ENCODE measurements at regions not wholly inside any gene's neighbourhood (a gene's known extent, or its start where the extent isn't known, plus 50 kb on each side); places are given as distances from the start of the nearest gene placed in this dataset.
"Not testable (repeated sequence)": the region's sequence is repeated elsewhere in the genome, so short reads cannot be mapped to it uniquely, and the experiment has no call there.

- DNase-seq (ENCODE audit: low spot score): no peak
Measured at GRCh38 chr14:44616204-44616603, 109.1 kb upstream of the FSCB start.

GRCh38 chr14:44613061-44613712 is 106.1 kb upstream of the FSCB start:
- no peak for DNase-seq (ENCODE audit: low spot score)

DNA sequence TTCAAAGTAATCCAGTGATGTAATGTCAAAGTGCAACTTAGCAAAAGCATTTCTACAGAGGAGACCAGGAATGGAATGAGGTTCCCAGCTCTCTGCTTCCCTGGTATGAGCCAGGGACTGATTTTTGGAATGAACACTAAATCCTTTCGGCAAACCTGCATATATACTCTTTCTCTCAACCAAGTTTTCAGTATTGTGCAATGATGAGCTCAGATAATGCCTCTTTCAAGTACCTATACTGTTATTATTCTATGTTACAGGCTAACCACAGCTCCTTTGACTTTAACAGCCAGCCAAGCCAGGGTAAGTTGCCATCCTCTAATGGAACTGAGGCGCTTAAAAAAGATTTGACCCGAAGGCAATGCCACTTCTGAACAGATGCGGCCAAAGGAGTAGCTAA is 104.9 kb upstream of the FSCB start:
- DNase-seq (ENCODE audit: low spot score): no peak

DNA sequence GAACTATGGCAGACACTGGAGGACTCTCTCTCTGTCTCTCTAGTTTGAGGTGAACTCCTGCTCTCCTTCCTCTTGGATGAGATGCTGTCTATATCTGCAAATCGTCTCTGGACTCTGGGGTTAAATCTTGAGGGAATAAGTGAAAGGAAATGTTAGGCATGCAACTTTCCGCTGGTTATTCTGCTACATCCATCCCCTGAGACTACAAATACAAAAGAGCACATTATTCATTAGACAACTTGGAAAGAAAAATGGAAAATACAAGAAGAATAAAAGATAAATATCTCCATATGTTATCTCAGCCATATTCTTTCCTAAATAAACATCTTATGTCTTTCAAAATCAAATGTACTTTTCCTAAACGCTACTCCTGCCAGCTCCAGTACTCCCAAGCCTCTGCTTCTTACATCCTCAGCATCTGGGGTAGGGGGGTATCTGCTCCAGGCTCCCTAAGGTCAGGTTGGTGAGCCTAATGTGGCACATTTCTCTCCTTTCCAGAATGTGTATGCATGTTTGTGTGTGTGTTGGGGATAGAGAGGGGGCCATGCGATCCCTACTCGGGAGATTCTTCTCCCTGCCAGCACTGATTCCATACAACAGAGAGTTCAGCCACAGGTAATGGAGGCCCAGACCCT is 102.9 kb upstream of the FSCB start:
- DNase-seq (ENCODE audit: low spot score): no peak

DNA sequence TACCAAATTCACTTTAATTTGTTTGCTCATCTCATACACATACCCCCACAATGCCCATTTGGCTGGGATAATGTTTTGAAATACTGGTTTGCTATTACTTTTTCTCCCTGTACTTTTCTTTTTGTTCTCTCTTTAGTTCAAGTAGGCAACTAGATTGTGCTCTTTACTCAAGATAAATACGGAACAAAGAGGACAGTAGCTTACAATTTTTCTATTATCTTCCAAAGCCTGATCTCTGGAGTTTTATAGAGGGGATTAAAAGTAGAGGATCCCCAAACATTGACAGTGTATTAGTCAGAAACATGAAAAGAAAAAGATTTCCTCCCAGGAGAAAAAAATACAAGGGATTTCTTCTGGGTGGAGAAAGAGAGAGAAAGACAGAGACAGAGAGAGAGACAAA is 102.1 kb upstream of the FSCB start:
- DNase-seq (ENCODE audit: low spot score): no peak

GRCh38 chr14:44607701-44608100 is 100.6 kb upstream of the FSCB start:
- no peak for DNase-seq (ENCODE audit: low spot score)

DNA sequence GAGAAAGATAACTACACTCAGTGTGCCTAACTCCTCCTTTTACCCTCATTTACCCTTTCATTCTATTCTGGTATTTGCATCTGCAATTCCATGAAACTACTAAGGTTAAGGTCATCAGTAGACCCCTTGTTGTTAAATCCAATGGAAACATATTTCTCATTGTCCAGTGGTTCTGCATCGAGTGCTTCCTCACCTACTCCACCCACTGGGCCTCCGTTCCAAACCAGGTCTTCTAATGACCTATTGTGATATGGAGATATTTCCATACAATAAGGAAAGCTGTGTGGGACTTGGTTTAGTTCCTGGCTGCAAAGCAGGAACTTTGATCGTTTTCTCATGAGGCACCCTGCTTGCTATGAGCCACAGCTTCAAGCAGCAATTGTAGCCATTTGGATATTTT is 99.5 kb upstream of the FSCB start:
- no peak for DNase-seq (ENCODE audit: low spot score)

DNA sequence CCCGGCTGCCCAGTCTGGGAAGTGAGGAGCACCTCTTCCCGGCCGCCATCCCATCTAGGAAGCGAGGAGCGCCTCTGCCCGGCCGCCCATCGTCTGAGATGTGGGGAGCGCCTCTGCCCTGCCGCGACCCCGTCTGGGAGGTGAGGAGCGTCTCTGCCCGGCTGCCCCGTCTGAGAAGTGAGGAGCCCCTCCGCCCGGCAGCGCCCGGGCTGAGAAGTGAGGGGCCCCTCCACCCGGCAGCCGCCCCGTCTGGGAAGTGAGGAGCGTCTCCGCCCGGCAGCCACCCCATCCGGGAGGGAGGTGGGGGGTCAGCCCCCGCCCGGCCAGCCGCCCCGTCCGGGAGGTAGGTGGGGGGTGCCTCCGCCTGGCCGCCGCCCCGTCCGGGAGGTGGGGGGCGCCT is 94.2 kb upstream of the FSCB start:
- not testable (repeated sequence) for DNase-seq (ENCODE audit: low spot score)

DNA sequence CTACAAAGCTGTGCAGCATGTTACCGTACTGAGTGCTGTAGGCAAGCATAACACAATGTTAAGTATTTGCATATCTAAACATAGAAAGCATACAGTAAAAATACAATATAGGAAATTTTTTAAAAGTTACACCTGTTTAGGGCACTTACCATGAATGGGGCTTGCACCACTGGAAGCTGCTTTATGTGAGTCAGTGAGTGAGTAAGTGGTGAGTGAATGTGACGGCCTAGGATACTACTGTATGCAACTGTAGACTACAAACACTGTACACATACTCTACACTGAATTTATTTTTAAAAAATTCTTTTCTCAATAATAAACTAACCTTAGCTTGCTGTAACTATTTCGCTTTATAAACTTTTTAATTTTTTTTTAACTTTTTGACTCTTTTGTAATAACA is 82.1 kb upstream of the FSCB start:
- DNase-seq (ENCODE audit: low spot score): no peak

DNA sequence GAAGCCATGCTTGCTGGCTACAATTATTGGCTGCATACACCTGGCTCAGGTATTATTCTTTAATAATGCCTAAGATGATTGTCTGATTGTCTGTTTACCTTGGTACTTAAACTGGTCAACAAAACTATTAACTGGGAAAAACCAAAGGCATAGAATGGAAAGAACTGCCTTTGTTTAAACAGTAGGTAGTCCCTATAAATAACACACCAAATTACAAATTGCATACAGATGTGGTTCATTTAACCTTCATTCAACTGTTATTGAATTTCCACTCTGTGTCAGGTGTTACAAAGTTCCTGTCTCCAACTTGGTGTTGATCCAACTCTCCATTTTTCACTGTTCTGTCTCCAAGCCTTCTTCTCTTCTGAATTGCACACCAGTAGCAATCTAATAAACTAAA is 79.8 kb upstream of the FSCB start:
- no peak for DNase-seq (ENCODE audit: low spot score)

DNA sequence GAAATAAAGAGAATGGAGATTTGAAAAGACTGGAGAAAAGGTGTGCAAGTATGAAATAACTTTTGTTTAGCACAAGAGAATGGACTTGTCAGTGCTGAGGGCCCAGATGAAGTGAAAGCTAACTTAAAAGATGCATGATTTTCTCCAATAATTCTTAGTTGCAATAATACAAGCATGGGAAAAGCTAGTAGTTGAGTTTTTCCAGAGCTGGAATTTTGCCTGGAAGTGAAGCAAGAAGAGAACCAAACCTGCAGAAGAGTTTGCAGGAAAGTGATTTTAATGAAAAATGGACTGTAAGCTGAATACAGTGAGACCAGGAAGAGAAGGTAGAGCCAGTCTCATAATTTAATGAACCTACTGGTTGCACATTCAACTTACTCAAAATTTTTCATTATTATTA is 69.3 kb upstream of the FSCB start:
- DNase-seq (ENCODE audit: low spot score): no peak

GRCh38 chr14:44567997-44568396 is 60.9 kb upstream of the FSCB start:
- no peak for DNase-seq (ENCODE audit: low spot score)

DNA sequence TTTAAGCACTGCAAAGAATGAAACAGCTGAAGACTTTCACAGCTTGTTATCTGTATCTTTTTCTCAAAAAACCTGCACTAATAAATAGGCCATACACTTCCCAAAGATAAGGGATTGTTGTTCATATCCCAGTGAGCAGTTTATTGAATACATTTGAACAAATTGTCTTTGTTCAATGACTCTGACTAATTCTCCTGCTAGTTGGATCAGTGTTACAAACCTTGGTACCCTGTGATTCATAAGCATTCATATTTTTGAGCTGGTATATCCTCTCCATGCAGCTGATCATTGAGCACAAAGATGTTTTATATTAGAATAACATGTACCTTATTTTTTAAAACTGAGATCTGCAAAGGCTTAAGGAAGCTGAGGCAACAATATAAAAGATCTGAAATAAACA is 58.9 kb upstream of the FSCB start:
- no peak for DNase-seq (ENCODE audit: low spot score)

DNA sequence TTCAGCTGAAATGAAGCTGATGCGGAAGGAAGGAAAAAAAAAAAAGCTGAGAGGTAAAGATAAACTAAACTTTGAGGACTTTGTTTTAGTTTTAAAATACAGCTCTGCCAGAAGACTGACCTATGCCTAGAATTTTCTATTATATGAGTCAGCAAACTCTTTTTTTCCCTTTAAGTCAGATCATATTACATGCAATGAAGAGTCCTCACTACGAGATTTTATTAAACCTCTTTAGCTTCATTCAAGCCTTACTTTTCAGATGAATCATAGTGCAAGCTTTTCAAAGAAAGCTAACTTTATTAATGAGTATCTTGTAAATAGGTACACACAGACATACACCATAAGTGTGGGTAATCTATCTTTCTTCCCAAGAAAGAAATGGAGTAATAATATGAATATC is 57.8 kb upstream of the FSCB start:
- DNase-seq (ENCODE audit: low spot score): no peak

All from putamen (tissue), 1 donor.